HEK293 (cell line): ENCODE measurements at regions not wholly inside any gene's neighbourhood (a gene's known extent, or its start where the extent isn't known, plus 50 kb on each side); places are given as distances from the start of the nearest gene placed in this dataset.

Experiments
- YY1 ChIP-seq: fragments of 450-650 bp; formaldehyde crosslinking; IDR thresholded peaks from 2 replicates; pipeline ENCODE4 v1.5.1; 2018; ENCODE audit warnings: missing biosample characterization, missing genetic modification characterization
- ZNF121 ChIP-seq: fragments of 450-650 bp; formaldehyde crosslinking; IDR thresholded peaks from 2 replicates; pipeline ENCODE4 v1.5.1; 2016; ENCODE audit warnings: missing biosample characterization, missing genetic modification characterization
- ZNF626 ChIP-seq: fragments of 450-650 bp; sonication (Bioruptor Pico); formaldehyde crosslinking; IDR thresholded peaks from 2 replicates; pipeline ENCODE4 v1.5.1; 2018; ENCODE audit warnings: missing biosample characterization, missing genetic modification characterization, inconsistent platforms
- ZSCAN30 ChIP-seq: fragments of 450-650 bp; IDR thresholded peaks from 2 replicates; pipeline ENCODE4 v1.5.1; 2018; ENCODE audit warnings: missing biosample characterization, mild to moderate bottlenecking, missing genetic modification characterization, moderate library complexity
- TF ChIP-seq, protein P1 (sequence below): fragments of 450-650 bp; formaldehyde crosslinking; IDR thresholded peaks from 2 replicates; pipeline ENCODE4 v1.5.1; 2016; ENCODE audit warnings: missing biosample characterization, missing genetic modification characterization

DNA sequence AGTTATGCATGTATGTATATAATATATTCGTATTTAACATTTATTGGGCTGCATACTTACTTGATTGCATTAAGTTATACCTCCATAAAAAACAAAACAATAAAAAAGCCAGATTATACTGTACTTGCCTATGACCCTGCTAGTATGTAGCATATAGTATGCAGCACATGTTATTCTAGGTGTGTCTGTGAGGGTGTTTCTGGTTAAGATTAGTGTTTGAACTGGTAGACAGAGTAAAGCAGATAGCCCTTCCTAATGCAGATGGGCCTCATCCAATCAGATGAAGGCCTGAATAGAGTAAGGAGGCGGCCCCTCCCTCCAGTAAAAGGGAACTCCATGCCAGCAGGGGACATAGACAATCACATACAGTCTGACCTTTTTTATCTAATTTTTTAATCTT lies 323.3 kb upstream of the USP24 start:
- TF ChIP-seq, protein P1, sequence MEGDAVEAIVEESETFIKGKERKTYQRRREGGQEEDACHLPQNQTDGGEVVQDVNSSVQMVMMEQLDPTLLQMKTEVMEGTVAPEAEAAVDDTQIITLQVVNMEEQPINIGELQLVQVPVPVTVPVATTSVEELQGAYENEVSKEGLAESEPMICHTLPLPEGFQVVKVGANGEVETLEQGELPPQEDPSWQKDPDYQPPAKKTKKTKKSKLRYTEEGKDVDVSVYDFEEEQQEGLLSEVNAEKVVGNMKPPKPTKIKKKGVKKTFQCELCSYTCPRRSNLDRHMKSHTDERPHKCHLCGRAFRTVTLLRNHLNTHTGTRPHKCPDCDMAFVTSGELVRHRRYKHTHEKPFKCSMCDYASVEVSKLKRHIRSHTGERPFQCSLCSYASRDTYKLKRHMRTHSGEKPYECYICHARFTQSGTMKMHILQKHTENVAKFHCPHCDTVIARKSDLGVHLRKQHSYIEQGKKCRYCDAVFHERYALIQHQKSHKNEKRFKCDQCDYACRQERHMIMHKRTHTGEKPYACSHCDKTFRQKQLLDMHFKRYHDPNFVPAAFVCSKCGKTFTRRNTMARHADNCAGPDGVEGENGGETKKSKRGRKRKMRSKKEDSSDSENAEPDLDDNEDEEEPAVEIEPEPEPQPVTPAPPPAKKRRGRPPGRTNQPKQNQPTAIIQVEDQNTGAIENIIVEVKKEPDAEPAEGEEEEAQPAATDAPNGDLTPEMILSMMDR (tag by site-specific recombination) = no peak
- TF ChIP-seq ZSCAN30 = no peak
- TF ChIP-seq YY1 (tag by site-specific recombination) = no peak
- TF ChIP-seq ZNF121 (tag by site-specific recombination) = no peak
- no peak for TF ChIP-seq ZNF626
